Astrocyte of the cerebellum (primary cell): ENCODE measurements at regions not wholly inside any gene's neighbourhood (a gene's known extent, or its start where the extent isn't known, plus 50 kb on each side); places are given as distances from the start of the nearest gene placed in this dataset.

ENCODE experiments used
- DNase-seq: peaks from one replicate; pipeline ENCODE4 v3.0.0-alpha.2; 2011; ENCODE audit warnings: low read depth
- H3K4me3 ChIP-seq: 2 replicates; pipeline ENCODE4 v1.5.1; 2011; ENCODE audit warnings: mild to moderate bottlenecking, low read depth, low read length, moderate library complexity
- in situ Hi-C: cut with HindIII; loops from 2 replicates; pipeline ENCODE4 v1.10.0; 2017; ENCODE audit warnings: low sequenced_read_pairs
- TF ChIP-seq, protein P1 (sequence below): IDR thresholded peaks from 2 replicates; pipeline ENCODE4 v1.5.1; 2012; ENCODE audit warnings: low read length, low read depth, moderate library complexity, mild to moderate bottlenecking; ENCODE audit errors: missing control alignments

- H3K4me3 ChIP-seq, result no peak overlapping the region
- in situ Hi-C loops, result no loop called here
- DNase-seq, result no peak
- TF ChIP-seq, protein P1, sequence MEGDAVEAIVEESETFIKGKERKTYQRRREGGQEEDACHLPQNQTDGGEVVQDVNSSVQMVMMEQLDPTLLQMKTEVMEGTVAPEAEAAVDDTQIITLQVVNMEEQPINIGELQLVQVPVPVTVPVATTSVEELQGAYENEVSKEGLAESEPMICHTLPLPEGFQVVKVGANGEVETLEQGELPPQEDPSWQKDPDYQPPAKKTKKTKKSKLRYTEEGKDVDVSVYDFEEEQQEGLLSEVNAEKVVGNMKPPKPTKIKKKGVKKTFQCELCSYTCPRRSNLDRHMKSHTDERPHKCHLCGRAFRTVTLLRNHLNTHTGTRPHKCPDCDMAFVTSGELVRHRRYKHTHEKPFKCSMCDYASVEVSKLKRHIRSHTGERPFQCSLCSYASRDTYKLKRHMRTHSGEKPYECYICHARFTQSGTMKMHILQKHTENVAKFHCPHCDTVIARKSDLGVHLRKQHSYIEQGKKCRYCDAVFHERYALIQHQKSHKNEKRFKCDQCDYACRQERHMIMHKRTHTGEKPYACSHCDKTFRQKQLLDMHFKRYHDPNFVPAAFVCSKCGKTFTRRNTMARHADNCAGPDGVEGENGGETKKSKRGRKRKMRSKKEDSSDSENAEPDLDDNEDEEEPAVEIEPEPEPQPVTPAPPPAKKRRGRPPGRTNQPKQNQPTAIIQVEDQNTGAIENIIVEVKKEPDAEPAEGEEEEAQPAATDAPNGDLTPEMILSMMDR, result no peak
Observed at GRCh38 chr14:82549306-82549990, 1015.8 kb upstream of the SEL1L start.

GRCh38 chr14:82562881-82563280 is 1029.2 kb upstream of the SEL1L start:
- H3K4me3 ChIP-seq, result no peak overlapping the region
- no peak for DNase-seq
- in situ Hi-C loops, result no loop called here
- TF ChIP-seq, protein P1, result no peak

GRCh38 chr14:82565825-82566224 is 1032.2 kb upstream of the SEL1L start:
- DNase-seq, result no peak
- TF ChIP-seq, protein P1, result no peak
- in situ Hi-C loops, result no loop called here
- no peak overlapping the region for H3K4me3 ChIP-seq

GRCh38 chr14:82587226-82587625 is 1053.6 kb upstream of the SEL1L start:
- DNase-seq, result no peak
- H3K4me3 ChIP-seq, result no peak overlapping the region
- TF ChIP-seq, protein P1, result no peak
- in situ Hi-C loops, result no loop called here

GRCh38 chr14:82595466-82595865 is 1061.8 kb upstream of the SEL1L start:
- no peak for DNase-seq
- TF ChIP-seq, protein P1, result no peak
- in situ Hi-C loops, result no loop called here
- H3K4me3 ChIP-seq, result no peak overlapping the region

DNA sequence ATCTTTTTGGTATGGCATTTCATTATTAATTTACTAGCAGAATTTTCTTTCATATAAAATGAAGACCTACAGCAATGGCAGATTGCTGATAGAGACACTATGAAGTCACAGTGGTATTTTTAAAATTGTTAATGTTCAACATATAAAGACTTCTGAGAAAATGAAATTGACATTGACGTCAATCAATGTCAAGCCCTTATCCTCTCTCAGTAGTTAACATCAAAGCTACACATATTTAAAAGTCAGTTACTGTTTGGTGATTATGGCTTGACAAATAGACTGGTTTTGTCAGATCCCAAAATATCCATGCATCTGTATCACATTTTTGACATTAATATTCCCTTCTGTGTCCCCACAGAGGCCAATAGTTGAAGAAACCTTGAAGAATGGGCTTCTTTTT is 1069.1 kb upstream of the SEL1L start:
- TF ChIP-seq, protein P1, result no peak
- DNase-seq, result no peak
- H3K4me3 ChIP-seq, result no peak overlapping the region
- in situ Hi-C loops, result no loop called here
